ENCODE measurements at regions not wholly inside any gene's neighbourhood (a gene's known extent, or its start where the extent isn't known, plus 50 kb on each side); places are given as distances from the start of the nearest gene placed in this dataset.

DNA sequence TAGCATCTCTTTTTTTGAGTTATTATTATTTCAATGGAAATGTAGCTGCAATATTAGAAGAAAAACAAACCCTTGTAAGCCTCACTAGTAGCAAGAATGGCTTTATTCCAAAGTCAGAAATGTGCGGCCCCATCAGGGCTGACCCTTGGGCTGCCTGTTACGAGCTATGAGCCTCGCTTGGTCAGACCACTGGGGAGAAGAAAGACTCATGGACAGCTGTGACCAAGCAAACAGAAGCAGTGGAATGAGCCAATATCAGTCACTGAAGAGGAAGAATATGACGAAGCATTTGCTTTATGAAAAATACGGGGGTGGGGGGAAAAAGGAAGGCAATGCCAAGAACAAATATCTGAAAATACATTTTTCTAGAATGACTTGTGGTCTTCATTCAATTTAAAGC is 504.5 kb downstream of the LMO4 start:
- no peak overlapping the region for H3K9ac ChIP-seq (ENCODE audit: insufficient read depth, low read length)
- H3K4me3 ChIP-seq (replicated peaks in 1 of 4; ENCODE audit: control extremely low read depth in 1 of 4, insufficient read depth in 1 of 4, low read depth in 3 of 4, low read length in 4 of 4) = no peak overlapping the region
- H2AFZ ChIP-seq (ENCODE audit: low read length) = peak overlapping the region; percentile 39
- H3K9me3 ChIP-seq (ENCODE audit: control insufficient read depth, insufficient read depth, low read depth, low read length) = no peaks in the 10 kb centered on the region
- peak overlapping the region; percentile 18 for H3K27ac ChIP-seq (ENCODE audit: insufficient read depth, low read length)
- no peaks in the 10 kb centered on the region for H3K36me3 ChIP-seq (ENCODE audit: control insufficient read depth, insufficient read depth, low read length)
- peak; percentile 75 to 86 for DNase-seq (ENCODE audit: low read depth in 2 of 2)
- H3K4me1 ChIP-seq (ENCODE audit: control insufficient read depth, extremely low read depth, insufficient read depth, low read length) = peaks cover 2% of the 10 kb centered on the region
- no peaks in the 10 kb centered on the region for H4K20me1 ChIP-seq (ENCODE audit: control insufficient read depth, extremely low read depth, insufficient read depth, low read length)
- peak overlapping the region; percentile 20 for H3K4me2 ChIP-seq (ENCODE audit: extremely low read depth, insufficient read depth, low read length)
- TF ChIP-seq, protein P1, sequence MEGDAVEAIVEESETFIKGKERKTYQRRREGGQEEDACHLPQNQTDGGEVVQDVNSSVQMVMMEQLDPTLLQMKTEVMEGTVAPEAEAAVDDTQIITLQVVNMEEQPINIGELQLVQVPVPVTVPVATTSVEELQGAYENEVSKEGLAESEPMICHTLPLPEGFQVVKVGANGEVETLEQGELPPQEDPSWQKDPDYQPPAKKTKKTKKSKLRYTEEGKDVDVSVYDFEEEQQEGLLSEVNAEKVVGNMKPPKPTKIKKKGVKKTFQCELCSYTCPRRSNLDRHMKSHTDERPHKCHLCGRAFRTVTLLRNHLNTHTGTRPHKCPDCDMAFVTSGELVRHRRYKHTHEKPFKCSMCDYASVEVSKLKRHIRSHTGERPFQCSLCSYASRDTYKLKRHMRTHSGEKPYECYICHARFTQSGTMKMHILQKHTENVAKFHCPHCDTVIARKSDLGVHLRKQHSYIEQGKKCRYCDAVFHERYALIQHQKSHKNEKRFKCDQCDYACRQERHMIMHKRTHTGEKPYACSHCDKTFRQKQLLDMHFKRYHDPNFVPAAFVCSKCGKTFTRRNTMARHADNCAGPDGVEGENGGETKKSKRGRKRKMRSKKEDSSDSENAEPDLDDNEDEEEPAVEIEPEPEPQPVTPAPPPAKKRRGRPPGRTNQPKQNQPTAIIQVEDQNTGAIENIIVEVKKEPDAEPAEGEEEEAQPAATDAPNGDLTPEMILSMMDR (conservative IDR thresholded peaks at IDR 0.05 in 1 of 2, IDR thresholded peaks at IDR 0.05 in 1 of 2; ENCODE audit: low read depth in 1 of 2, low read length in 2 of 2) = no peak
- TF ChIP-seq EZH2 (IDR thresholded peaks at IDR 0.05; ENCODE audit: low read length, missing control alignments) = no peak
- no peaks in the 10 kb centered on the region for H3K79me2 ChIP-seq (ENCODE audit: control insufficient read depth, insufficient read depth, low read length)
- no peaks in the 10 kb centered on the region for H3K27me3 ChIP-seq (ENCODE audit: control insufficient read depth, insufficient read depth, low read length)

DNA sequence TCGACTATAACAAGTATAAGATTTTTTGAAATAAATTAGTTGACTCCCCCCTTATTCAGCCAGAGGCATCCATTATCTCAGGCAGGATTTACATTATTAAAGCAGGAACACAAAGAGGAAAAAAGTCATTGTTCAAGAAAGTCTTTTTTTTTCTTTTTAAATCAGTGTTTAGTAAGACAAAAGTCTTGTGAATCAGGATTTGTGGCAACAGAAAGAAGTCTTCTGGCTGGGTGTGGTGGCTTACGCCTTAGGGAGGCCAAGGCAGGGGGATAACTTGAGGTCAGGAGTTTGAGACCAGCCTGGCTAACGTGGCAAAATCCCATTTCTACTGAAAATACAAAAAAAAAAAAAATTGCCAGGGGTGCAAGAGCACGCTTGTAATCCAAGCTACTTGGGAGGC is 505.5 kb downstream of the LMO4 start:
- Histone ChIP-seq H3K4me1 (ENCODE audit: control insufficient read depth, extremely low read depth, insufficient read depth, low read length) (peaks cover 2% of the 10 kb centered on the region), H4K20me1 (ENCODE audit: control insufficient read depth, extremely low read depth, insufficient read depth, low read length) (no peaks in the 10 kb centered on the region), H3K4me3 (replicated peaks in 1 of 4; ENCODE audit: control extremely low read depth in 1 of 4, insufficient read depth in 1 of 4, low read depth in 3 of 4, low read length in 4 of 4) (no peak overlapping the region), H3K27me3 (ENCODE audit: control insufficient read depth, insufficient read depth, low read length) (no peaks in the 10 kb centered on the region), H3K4me2 (ENCODE audit: extremely low read depth, insufficient read depth, low read length) (no peak overlapping the region), H3K27ac (ENCODE audit: insufficient read depth, low read length) (no peak overlapping the region), H3K9ac (ENCODE audit: insufficient read depth, low read length) (no peak overlapping the region), H3K36me3 (ENCODE audit: control insufficient read depth, insufficient read depth, low read length) (no peaks in the 10 kb centered on the region), H3K79me2 (ENCODE audit: control insufficient read depth, insufficient read depth, low read length) (no peaks in the 10 kb centered on the region), H3K9me3 (ENCODE audit: control insufficient read depth, insufficient read depth, low read depth, low read length) (no peaks in the 10 kb centered on the region), H2AFZ (ENCODE audit: low read length) (no peak overlapping the region)
- no peak for DNase-seq (ENCODE audit: low read depth in 2 of 2)
- TF ChIP-seq, protein P1 (conservative IDR thresholded peaks at IDR 0.05 in 1 of 2, IDR thresholded peaks at IDR 0.05 in 1 of 2; ENCODE audit: low read depth in 1 of 2, low read length in 2 of 2) = no peak
- no peak for TF ChIP-seq EZH2 (IDR thresholded peaks at IDR 0.05; ENCODE audit: low read length, missing control alignments)

DNA sequence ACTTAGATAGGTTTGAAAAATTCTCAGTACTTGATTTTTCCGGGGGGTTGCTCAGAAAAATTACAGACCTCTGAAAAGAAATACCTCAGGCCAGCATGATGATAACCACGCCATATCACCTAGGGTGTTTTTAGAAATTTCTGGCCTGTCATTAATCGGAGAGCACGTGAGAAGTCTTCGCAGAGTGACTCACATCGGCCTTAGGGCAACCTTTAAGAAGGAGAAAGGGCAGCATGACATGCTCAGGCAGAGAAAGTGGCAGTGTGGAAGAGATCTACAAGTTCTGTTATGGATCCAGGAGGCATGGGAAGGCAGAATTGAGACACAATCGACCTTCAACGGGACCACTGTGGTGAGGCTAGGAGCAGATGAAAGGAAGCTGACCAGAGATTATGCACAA is 506.3 kb downstream of the LMO4 start:
- Histone ChIP-seq H2AFZ (ENCODE audit: low read length) (peak overlapping the region; percentile 13), H3K4me2 (ENCODE audit: extremely low read depth, insufficient read depth, low read length) (no peak overlapping the region), H3K36me3 (ENCODE audit: control insufficient read depth, insufficient read depth, low read length) (no peaks in the 10 kb centered on the region), H3K9ac (ENCODE audit: insufficient read depth, low read length) (no peak overlapping the region), H3K9me3 (ENCODE audit: control insufficient read depth, insufficient read depth, low read depth, low read length) (no peaks in the 10 kb centered on the region), H3K4me3 (replicated peaks in 1 of 4; ENCODE audit: control extremely low read depth in 1 of 4, insufficient read depth in 1 of 4, low read depth in 3 of 4, low read length in 4 of 4) (no peak overlapping the region), H3K27me3 (ENCODE audit: control insufficient read depth, insufficient read depth, low read length) (no peaks in the 10 kb centered on the region), H3K79me2 (ENCODE audit: control insufficient read depth, insufficient read depth, low read length) (no peaks in the 10 kb centered on the region), H3K27ac (ENCODE audit: insufficient read depth, low read length) (no peak overlapping the region), H3K4me1 (ENCODE audit: control insufficient read depth, extremely low read depth, insufficient read depth, low read length) (peaks cover 2% of the 10 kb centered on the region), H4K20me1 (ENCODE audit: control insufficient read depth, extremely low read depth, insufficient read depth, low read length) (no peaks in the 10 kb centered on the region)
- no peak for DNase-seq (ENCODE audit: low read depth in 2 of 2)
- no peak for TF ChIP-seq EZH2 (IDR thresholded peaks at IDR 0.05; ENCODE audit: low read length, missing control alignments)
- TF ChIP-seq, protein P1 (conservative IDR thresholded peaks at IDR 0.05 in 1 of 2, IDR thresholded peaks at IDR 0.05 in 1 of 2; ENCODE audit: low read depth in 1 of 2, low read length in 2 of 2) = no peak

All from fibroblast of lung (primary cell).